Nephron (organoid): ENCODE measurements at regions not wholly inside any gene's neighbourhood (a gene's known extent, or its start where the extent isn't known, plus 50 kb on each side); places are given as distances from the start of the nearest gene placed in this dataset.

Experiments used
- H3K27ac Mint-ChIP-seq, 3 experiments: 2 replicates each; pipeline ENCODE4 v1.8.0; 2020; ENCODE audit warnings: mixed read lengths in 3 of 3, mild to moderate bottlenecking in 2 of 3, moderate library complexity in 1 of 3
- H3K27me3 Mint-ChIP-seq: 2 replicates; pipeline ENCODE4 v1.8.0; 2021; ENCODE audit warnings: low read depth, mild to moderate bottlenecking, moderate library complexity, mixed read lengths
- H3K36me3 Mint-ChIP-seq: 2 replicates; pipeline ENCODE4 v1.8.0; 2020; ENCODE audit warnings: low read depth, mixed read lengths
- H3K4me1 Mint-ChIP-seq: 2 replicates; pipeline ENCODE4 v1.8.0; 2020; ENCODE audit warnings: mixed read lengths
- H3K4me3 Mint-ChIP-seq, 3 experiments: 2 replicates each; pipeline ENCODE4 v1.8.0; 2020; ENCODE audit warnings: mild to moderate bottlenecking in 3 of 3, mixed read lengths in 3 of 3, moderate library complexity in 2 of 3
- H3K9me3 Mint-ChIP-seq: 2 replicates; pipeline ENCODE4 v1.8.0; 2020; ENCODE audit warnings: mixed read lengths
- TF ChIP-seq, protein P1 (sequence below), 3 experiments: fragments of 200-600 bp; sonication (generic); IDR thresholded peaks; one replicate each; pipeline ENCODE4 v1.5.0; 2021; ENCODE audit warnings: antibody characterized with exemption in 3 of 3; ENCODE audit not compliant: unreplicated experiment in 3 of 3

DNA sequence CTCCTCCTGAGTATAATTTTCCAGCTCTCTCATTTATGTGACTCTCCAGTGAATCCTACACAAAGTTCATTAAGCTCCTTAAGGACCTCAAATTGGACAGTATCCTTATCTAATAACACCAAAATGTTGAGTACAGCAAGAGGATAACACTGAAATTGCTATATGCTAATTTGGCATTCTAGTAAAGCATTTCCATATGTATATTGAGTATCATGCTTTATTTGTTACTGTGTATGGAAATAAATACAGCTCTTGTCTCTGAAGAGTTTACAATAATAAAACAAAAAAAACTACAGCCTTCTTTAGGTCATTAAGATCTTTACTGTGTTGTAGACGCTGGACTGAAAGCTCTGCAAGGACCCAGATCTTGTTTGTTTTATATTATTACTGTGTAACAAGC is 1341.3 kb downstream of the ROBO1 start:
- Mint-ChIP-seq H3K27me3 (no peaks in the 10 kb centered on the region), H3K9me3 (peaks cover 3% of the 10 kb centered on the region), H3K4me1 (no peaks in the 10 kb centered on the region), H3K27ac (no peak overlapping the region), H3K4me3 (no peak overlapping the region), H3K36me3 (no peaks in the 10 kb centered on the region)
- TF ChIP-seq, protein P1, sequence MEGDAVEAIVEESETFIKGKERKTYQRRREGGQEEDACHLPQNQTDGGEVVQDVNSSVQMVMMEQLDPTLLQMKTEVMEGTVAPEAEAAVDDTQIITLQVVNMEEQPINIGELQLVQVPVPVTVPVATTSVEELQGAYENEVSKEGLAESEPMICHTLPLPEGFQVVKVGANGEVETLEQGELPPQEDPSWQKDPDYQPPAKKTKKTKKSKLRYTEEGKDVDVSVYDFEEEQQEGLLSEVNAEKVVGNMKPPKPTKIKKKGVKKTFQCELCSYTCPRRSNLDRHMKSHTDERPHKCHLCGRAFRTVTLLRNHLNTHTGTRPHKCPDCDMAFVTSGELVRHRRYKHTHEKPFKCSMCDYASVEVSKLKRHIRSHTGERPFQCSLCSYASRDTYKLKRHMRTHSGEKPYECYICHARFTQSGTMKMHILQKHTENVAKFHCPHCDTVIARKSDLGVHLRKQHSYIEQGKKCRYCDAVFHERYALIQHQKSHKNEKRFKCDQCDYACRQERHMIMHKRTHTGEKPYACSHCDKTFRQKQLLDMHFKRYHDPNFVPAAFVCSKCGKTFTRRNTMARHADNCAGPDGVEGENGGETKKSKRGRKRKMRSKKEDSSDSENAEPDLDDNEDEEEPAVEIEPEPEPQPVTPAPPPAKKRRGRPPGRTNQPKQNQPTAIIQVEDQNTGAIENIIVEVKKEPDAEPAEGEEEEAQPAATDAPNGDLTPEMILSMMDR (IDR thresholded peaks at IDR 0.05; ENCODE audit: unreplicated experiment in 3 of 3), result no peak

DNA sequence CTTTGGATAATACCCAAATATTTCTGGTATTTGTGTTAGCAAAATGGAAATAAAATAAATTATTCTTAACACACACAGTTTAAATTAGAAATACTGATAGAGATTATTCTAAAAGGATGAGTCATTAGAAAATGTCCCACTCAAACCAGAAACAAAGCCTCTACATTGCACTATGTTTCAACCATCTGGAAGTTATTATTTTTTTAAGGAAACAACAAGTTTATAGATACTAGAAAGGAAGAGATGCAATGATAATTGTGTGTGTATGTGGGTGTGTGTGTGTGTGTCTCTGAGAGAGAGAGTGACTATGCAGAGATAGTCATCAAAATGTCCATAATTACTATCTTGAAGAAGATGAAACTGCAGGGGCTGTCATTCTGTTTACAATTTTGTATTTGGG is 1340.5 kb downstream of the ROBO1 start:
- Mint-ChIP-seq H3K27me3 (no peaks in the 10 kb centered on the region), H3K36me3 (no peaks in the 10 kb centered on the region), H3K27ac (no peak overlapping the region), H3K9me3 (peaks cover 3% of the 10 kb centered on the region), H3K4me1 (no peaks in the 10 kb centered on the region), H3K4me3 (no peak overlapping the region)
- TF ChIP-seq, protein P1 (IDR thresholded peaks at IDR 0.05; ENCODE audit: unreplicated experiment in 3 of 3), result no peak

DNA sequence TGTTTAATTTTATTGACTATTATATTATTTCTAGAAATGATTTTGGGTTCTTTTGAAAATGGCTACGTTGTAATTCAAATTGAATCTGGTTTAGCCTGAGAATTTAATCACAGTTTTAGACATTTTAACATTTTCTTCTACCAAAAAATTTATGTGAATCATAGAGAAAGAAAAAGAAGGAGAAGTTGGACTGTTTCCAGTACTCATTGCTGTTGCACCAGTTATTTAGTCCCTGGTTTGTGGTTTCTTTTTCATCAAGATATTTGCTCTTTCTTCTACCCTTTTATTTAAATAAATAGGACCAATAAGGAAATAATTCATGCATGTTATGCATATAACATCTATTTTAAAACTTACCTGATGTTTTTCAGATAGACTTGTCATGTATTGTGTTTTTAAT is 1337.1 kb downstream of the ROBO1 start:
- Mint-ChIP-seq H3K27ac (no peak overlapping the region), H3K4me3 (no peak overlapping the region), H3K4me1 (no peaks in the 10 kb centered on the region), H3K36me3 (no peaks in the 10 kb centered on the region), H3K27me3 (no peaks in the 10 kb centered on the region), H3K9me3 (peaks cover 3% of the 10 kb centered on the region)
- TF ChIP-seq, protein P1 (IDR thresholded peaks at IDR 0.05; ENCODE audit: unreplicated experiment in 3 of 3), result no peak

DNA sequence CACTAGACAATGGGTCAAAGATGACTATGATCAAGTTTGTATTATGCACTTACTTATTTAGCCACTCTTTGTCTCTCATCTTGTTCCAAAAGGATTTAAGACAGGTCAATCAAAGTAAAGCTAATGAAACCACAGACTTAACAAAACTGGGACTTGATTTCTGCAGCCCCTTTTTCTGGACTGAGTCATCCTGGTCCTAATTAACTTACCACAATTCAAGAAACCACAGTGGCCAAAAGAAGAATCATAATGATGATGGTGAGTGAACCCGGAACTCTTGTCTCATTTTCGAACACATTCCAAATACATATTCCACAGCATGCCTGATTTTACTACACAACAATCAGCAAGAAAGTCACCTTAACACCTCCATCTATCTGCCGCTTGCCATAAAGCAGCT is 1333.0 kb downstream of the ROBO1 start:
- H3K27ac Mint-ChIP-seq, result no peak overlapping the region
- peaks cover 3% of the 10 kb centered on the region for H3K9me3 Mint-ChIP-seq

DNA sequence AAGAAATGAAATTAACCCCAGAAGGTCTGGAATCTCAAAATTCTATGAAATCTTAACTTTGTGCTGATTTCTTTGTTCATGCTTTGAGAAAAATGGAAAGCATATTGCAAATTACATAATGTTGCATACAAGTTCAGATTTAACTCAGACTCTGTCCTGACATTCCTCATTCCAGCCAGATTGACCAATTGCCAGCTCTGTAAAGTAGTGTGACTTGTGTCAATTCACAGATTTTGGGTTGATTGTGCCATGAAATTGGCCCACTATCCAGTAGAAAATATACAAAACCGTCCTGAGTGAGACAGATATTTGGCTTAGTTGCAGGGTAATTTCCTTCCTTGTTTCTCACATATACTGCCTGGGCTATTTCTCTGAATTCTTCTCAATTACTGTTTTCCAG is 1312.6 kb downstream of the ROBO1 start:
- Mint-ChIP-seq H3K27ac (no peak overlapping the region), H3K9me3 (peaks cover 2% of the 10 kb centered on the region), H3K4me1 (no peaks in the 10 kb centered on the region), H3K36me3 (no peaks in the 10 kb centered on the region), H3K27me3 (no peaks in the 10 kb centered on the region), H3K4me3 (no peak overlapping the region)
- TF ChIP-seq, protein P1 (IDR thresholded peaks at IDR 0.05; ENCODE audit: unreplicated experiment in 3 of 3), result no peak

More for the DNA sequence above, 1333.0 kb downstream of the ROBO1 start:
- H3K36me3 Mint-ChIP-seq, result no peaks in the 10 kb centered on the region
- H3K4me1 Mint-ChIP-seq, result no peaks in the 10 kb centered on the region
- TF ChIP-seq, protein P1 (IDR thresholded peaks at IDR 0.05; ENCODE audit: unreplicated experiment in 3 of 3), result no peak
- H3K27me3 Mint-ChIP-seq, result no peaks in the 10 kb centered on the region
- H3K4me3 Mint-ChIP-seq, result no peak overlapping the region

DNA sequence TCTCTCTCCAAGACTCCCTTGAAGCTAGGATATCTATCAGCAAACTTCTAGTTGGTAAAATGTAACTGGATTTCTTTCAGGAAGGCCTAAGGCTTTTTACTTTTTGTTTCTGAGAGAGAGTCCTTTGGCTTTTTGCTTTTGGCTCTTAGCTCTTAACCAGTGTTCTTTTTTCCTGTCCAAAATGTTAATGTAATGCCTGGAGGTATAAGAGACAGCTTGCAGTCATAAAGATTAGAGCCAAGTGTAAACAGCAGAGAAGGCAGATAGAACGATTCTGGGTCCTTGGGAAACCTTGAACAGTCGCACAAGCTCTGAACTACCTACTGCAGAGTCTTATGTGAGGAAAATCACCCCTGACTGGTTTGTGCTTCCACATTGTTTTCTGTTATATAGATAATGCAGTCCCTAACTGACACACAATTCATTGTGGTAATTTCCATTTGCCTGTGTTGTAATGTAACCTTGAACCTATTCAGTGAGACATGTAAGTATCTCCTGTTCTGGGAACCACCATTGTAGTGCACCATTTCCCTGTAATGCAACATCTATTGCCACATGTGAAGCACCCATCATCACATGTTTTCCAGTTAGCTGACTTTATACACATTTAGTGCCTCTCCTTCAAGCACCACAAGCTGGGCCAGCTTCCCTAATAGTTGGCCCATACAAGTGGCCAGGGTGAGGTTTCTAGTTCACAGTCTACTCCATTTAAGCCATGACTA is 1311.9 kb downstream of the ROBO1 start:
- Mint-ChIP-seq H3K27me3 (no peaks in the 10 kb centered on the region), H3K36me3 (no peaks in the 10 kb centered on the region)

More for the DNA sequence above, 1311.9 kb downstream of the ROBO1 start:
- TF ChIP-seq, protein P1 (IDR thresholded peaks at IDR 0.05; ENCODE audit: unreplicated experiment in 3 of 3), result no peak
- H3K4me3 Mint-ChIP-seq, result no peak overlapping the region
- H3K9me3 Mint-ChIP-seq, result peaks cover 6% of the 10 kb centered on the region
- no peak overlapping the region for H3K27ac Mint-ChIP-seq
- no peaks in the 10 kb centered on the region for H3K4me1 Mint-ChIP-seq
